Ishikawa (cell line): ENCODE measurements at regions not wholly inside any gene's neighbourhood (a gene's known extent, or its start where the extent isn't known, plus 50 kb on each side); places are given as distances from the start of the nearest gene placed in this dataset.

Source experiments
- EGR1 ChIP-seq: IDR thresholded peaks from 2 replicates; pipeline ENCODE4 v1.6.1; 2012
- RAD21 ChIP-seq: IDR thresholded peaks from 2 replicates; pipeline ENCODE4 v1.6.1; 2012; ENCODE audit warnings: low read depth
- TAF1 ChIP-seq: IDR thresholded peaks from 2 replicates; pipeline ENCODE4 v1.6.1; 2012; ENCODE audit warnings: low read depth, mild to moderate bottlenecking
- YY1 ChIP-seq: IDR thresholded peaks from 2 replicates; pipeline ENCODE4 v1.6.1; 2012; ENCODE audit warnings: low read depth

GRCh38 chr21:16215663-16216183 lies 485.9 kb downstream of the USP25 start:
- TF ChIP-seq TAF1 = no peak
- no peak for TF ChIP-seq EGR1
- no peak for TF ChIP-seq YY1
- no peak for TF ChIP-seq RAD21
